Thoracic aorta (tissue), 2 donors: ENCODE measurements at regions not wholly inside any gene's neighbourhood (a gene's known extent, or its start where the extent isn't known, plus 50 kb on each side); places are given as distances from the start of the nearest gene placed in this dataset.

Source experiments
- ATAC-seq: fragments of 150-250 bp; one replicate; pipeline ENCODE4 v1.8.0; 2017; ENCODE audit warnings: low read depth; ENCODE audit not compliant: insufficient number of reproducible peaks, low FRiP score
- DNase-seq: peaks from one replicate; pipeline ENCODE4 v3.0.0-alpha.2; 2020; ENCODE audit warnings: low spot score
- H3K27ac ChIP-seq, 2 donors: fragments of 200-600 bp; sonication (generic); 1 replicate in 1 of 2; 2 replicates in 1 of 2; pipeline ENCODE4 v1.5.1; 2016; ENCODE audit warnings: mild to moderate bottlenecking in 2 of 2, moderate library complexity in 2 of 2
- H3K27me3 ChIP-seq: fragments of 200-600 bp; sonication (generic); replicated peaks from 2 replicates; pipeline ENCODE4 v1.6.0; 2016; ENCODE audit warnings: mild to moderate bottlenecking; ENCODE audit not compliant: insufficient read depth
- H3K36me3 ChIP-seq: fragments of 200-600 bp; sonication (generic); one replicate; pipeline ENCODE4 v1.5.1; 2016
- H3K4me1 ChIP-seq, 2 donors: fragments of 200-600 bp; sonication (generic); 1 replicate in 1 of 2; 2 replicates in 1 of 2; pipeline versions ENCODE4 v1.5.1 to v1.6.0; 2016; ENCODE audit warnings: low read depth in 2 of 2, mild to moderate bottlenecking in 1 of 2; ENCODE audit not compliant: control insufficient read depth in 1 of 2
- H3K4me3 ChIP-seq: fragments of 200-600 bp; sonication (generic); 2 replicates; pipeline ENCODE4 v1.5.1; 2016; ENCODE audit warnings: mild to moderate bottlenecking
- H3K9me3 ChIP-seq: fragments of 200-600 bp; sonication (generic); 2 replicates; pipeline ENCODE4 v1.5.1; 2016
- TF ChIP-seq, protein P1 (sequence below): fragments of 200-600 bp; sonication (generic); IDR thresholded peaks from one replicate; pipeline ENCODE4 v1.5.1; 2019; ENCODE audit warnings: antibody characterized with exemption

DNA sequence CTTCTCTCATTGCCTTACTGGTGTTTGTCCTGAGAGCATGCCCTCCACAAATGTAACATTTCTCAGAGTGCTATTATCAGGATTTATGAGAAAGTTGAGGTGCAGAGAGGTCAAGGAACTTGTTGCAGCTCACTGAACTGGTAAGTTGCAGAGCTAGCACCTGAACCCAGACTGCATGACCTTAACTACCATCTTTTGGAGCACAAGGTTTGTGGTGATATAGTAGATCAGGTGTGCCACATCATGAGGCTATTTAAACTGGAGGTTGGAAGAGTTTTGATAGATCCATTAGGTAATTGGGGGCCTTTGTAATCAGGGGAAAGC, 112.0 kb upstream of the CITED2 start:
- Histone ChIP-seq H3K36me3 (no peaks in the 10 kb centered on the region), H3K27ac (no peak overlapping the region), H3K4me1 (peaks cover 0 to 5% of the 10 kb centered on the region in 2 donors), H3K9me3 (no peaks in the 10 kb centered on the region), H3K27me3 (no peaks in the 10 kb centered on the region), H3K4me3 (no peak overlapping the region)
- ATAC-seq (no peak), DNase-seq (no peak)
- TF ChIP-seq, protein P1, sequence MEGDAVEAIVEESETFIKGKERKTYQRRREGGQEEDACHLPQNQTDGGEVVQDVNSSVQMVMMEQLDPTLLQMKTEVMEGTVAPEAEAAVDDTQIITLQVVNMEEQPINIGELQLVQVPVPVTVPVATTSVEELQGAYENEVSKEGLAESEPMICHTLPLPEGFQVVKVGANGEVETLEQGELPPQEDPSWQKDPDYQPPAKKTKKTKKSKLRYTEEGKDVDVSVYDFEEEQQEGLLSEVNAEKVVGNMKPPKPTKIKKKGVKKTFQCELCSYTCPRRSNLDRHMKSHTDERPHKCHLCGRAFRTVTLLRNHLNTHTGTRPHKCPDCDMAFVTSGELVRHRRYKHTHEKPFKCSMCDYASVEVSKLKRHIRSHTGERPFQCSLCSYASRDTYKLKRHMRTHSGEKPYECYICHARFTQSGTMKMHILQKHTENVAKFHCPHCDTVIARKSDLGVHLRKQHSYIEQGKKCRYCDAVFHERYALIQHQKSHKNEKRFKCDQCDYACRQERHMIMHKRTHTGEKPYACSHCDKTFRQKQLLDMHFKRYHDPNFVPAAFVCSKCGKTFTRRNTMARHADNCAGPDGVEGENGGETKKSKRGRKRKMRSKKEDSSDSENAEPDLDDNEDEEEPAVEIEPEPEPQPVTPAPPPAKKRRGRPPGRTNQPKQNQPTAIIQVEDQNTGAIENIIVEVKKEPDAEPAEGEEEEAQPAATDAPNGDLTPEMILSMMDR: no peak

DNA sequence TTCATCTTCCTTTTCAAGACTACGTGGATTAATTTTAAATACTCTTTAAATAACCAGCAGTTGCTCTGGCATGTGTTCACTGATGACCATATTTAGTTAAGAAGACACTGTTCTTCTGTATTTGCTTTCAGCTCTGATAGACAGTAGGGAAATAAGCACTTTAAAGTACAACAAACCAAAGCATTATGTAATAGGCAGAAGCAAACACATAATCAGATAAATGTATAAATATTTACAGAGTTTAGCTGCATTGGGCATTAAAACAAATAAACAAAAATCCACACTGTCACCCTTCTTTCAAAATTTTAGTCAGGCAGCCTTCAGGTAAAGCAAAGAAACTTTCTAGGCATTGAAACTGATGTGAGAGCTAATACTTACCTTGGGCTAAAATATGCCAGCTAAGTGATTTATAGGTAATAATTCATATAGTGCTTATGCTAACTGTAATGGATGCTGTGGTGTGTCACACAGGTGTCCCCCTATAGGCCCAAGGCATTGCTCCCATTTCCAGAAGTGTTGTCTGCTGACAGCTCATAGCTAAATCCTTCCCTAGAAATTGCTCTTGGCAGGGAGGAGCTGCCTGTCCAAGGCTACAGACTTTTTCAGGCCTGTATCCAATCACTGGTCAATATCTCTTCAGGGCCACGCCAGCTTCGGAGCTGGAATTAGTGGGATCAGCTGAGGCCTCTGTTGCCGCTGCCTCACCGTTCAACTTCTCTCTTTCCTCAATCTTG, 111.5 kb upstream of the CITED2 start:
- H3K4me1 ChIP-seq: peaks cover 0 to 5% of the 10 kb centered on the region in 2 donors
- no peaks in the 10 kb centered on the region for H3K36me3 ChIP-seq
- no peaks in the 10 kb centered on the region for H3K27me3 ChIP-seq
- TF ChIP-seq, protein P1: no peak
- H3K4me3 ChIP-seq: no peak overlapping the region
- no peak for ATAC-seq
- H3K27ac ChIP-seq: no peak overlapping the region
- DNase-seq: no peak
- no peaks in the 10 kb centered on the region for H3K9me3 ChIP-seq

DNA sequence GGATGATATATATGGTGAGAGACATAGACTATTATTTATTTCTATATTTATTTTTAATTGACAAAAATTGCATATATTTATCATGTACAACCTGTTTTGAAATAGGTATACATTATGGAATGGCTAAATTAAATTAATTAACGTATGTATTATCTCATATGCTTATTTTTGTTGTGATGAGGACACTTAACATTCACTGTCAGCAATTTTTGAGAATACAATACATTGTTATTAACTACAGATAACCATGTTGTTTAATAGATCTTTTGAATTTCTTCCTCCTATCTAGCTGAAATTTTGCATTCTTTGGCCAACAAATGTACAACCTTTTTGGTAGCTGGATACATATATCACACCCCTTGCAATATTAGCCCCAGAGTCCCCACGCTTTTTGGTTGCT, 110.7 kb upstream of the CITED2 start:
- Histone ChIP-seq H3K4me3 (no peak overlapping the region), H3K27me3 (no peaks in the 10 kb centered on the region), H3K36me3 (no peaks in the 10 kb centered on the region), H3K27ac (no peak overlapping the region), H3K4me1 (peaks cover 0 to 1% of the 10 kb centered on the region in 2 donors), H3K9me3 (no peaks in the 10 kb centered on the region)
- ATAC-seq (no peak), DNase-seq (no peak)
- TF ChIP-seq, protein P1: no peak

DNA sequence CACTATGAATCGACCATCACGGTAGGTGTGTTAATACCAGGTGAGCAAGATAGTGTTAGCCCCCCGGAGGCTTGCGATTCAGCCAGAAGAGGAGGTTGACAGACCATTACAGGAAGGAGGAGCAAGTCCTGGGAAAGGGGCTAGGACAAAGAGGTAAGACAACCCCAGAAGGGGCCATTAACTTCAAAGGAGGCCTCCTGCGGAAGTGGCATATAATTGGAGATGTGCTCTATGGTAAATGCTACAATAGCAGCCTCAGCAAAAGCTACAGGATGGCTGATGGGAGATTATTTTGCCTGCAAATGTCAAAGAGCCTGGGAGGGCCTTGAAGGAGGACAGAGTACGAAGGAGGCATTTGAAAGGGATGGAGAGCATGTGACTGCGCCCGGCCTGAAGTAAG, 108.6 kb upstream of the CITED2 start:
- no peaks in the 10 kb centered on the region for H3K4me1 ChIP-seq

DNA sequence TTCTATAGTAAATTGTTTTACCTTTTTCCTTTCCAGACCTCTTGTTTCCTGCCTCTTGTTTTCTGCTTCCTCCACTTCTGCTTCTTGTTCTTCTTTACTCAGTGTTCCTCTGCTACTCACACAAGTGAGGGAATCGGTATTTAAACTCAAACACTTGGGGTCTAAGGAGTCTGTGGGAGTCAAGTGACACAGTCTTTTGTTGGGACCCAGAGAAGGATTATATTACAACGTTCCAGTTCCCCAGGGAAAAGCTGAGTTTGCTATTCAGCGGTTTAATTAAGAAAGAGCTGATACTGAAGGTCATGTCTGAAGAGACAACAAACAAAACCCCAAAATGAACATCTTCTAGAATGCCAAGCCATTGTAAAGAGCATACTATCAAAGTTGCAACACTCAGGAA, 107.8 kb upstream of the CITED2 start:
- H3K4me3 ChIP-seq: no peak overlapping the region
- TF ChIP-seq, protein P1: no peak
- H3K9me3 ChIP-seq: no peaks in the 10 kb centered on the region
- H3K27me3 ChIP-seq: no peaks in the 10 kb centered on the region
- no peak for DNase-seq
- H3K36me3 ChIP-seq: no peaks in the 10 kb centered on the region
- no peaks in the 10 kb centered on the region for H3K4me1 ChIP-seq
- ATAC-seq: no peak
- H3K27ac ChIP-seq: no peak overlapping the region

More for the DNA sequence above, 108.6 kb upstream of the CITED2 start:
- H3K4me3 ChIP-seq: no peak overlapping the region
- H3K36me3 ChIP-seq: no peaks in the 10 kb centered on the region
- no peaks in the 10 kb centered on the region for H3K9me3 ChIP-seq
- DNase-seq (no peak), ATAC-seq (no peak)
- TF ChIP-seq, protein P1: no peak
- H3K27ac ChIP-seq: no peak overlapping the region
- H3K27me3 ChIP-seq: no peaks in the 10 kb centered on the region
